HT-29 (cell line): ENCODE measurements at regions not wholly inside any gene's neighbourhood (a gene's known extent, or its start where the extent isn't known, plus 50 kb on each side); places are given as distances from the start of the nearest gene placed in this dataset.

ENCODE experiments used
- DNase-seq: peaks from one replicate; pipeline ENCODE4 v3.0.0-alpha.2; 2015; ENCODE audit warnings: low spot score

- DNase-seq: no peak
These were observed 50.7 kb upstream of the TNFRSF21 start for GRCh38 chr6:47360388-47360787.

DNA sequence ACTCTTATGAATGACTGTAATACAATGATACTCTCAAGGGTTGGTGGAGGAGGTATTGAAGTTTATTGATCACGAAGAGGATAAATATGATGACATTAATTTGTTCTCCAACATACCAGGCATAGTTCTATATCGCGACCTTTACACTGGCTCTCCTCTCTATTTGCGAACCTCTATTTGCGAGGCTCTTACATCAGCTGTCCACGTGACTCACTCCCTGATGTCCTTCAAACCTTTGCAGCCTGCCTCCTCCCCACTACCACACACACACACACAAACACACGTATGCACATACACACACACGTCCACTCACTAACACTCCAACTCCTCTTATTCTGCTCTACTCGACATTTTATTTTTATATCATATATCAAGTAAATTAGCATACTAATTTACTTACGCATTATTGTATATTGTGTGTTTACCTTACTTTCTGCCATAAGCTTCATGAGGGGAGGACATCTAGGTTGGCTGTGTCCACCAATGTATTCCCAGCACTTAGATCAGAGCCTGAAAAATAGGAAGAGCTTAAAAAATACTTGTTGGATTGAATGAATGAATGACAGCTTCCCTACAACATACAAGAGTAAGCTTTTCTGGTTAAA lies 53.3 kb upstream of the TNFRSF21 start:
- DNase-seq: no peak

DNA sequence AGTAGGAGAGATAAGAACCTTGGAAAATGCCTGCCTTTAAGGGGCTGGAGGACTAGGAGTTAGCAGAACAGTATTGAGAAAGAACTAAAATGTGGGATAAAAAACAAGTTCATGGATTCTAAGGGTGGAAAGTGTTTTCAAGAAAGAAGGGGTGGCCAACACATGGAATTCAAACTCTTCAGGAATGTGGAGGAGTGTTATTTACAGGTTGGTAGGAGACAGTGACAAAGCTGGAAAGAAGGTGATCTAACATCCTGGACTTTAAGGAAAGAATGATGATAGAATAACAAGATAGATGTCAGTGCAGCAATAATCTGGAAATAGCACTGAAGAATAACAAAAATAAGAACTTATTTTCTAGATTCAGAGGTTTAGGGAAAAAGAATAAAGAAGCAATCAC lies 54.0 kb upstream of the TNFRSF21 start:
- DNase-seq: no peak

DNA sequence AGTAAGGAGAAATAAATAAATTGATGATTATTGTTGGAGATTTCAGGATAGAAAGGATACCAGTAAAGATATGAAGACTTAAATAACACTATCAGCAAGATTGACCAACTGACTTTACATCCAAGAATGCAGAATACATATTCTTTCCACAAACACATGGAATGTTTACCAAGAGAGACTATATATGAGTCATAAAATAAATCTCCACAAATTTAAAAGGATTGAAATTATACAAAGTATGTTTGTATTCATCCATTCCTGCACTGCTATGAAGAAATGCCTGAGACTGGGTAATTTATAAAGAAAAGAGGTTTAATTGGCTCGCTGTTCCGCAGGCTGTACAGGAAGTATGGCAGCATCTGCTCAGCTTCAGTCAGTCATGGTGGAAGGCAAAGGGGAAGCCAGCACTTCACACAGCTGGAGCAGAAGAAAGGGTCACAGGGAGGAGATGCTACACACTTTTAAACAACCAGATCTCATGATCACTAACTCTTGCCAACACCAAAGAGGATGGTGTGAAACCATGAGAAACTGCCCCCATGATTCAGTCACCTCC lies 56.7 kb upstream of the TNFRSF21 start:
- no peak for DNase-seq

DNA sequence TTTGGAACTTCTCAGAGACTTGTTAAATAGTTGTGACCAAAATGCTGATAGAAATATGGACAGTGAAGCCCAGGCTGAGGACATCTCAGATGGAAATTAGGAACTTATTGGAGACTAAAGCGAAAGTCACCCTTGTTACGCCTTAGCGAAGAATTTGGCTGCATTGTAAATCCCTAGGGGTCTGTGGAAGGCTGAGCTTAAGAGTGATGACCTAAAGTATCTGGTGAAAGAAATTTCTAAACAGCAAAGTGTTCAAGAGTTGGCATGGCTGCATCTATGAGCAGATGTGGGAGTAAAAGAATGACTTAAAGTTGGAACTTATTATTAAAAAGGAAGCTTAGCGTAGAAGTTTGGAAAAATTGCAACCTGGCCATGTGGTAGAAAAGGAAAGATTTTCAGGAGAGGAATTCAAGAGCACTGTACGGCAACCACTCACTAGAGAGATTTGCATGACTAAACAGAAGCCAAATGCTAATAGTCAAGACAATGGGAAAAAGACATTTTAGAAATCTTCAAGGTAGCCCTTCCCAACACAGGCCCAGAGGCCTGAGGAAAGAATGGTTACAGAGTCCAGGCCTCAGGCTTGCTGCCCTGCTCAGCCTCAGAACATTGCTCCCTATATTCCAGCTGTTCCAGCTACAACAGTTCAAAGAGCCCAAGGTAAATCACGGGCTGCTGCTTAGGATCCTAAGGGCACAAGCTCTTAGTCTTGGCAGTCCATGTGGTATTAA lies 61.6 kb upstream of the TNFRSF21 start:
- no peak for DNase-seq

DNA sequence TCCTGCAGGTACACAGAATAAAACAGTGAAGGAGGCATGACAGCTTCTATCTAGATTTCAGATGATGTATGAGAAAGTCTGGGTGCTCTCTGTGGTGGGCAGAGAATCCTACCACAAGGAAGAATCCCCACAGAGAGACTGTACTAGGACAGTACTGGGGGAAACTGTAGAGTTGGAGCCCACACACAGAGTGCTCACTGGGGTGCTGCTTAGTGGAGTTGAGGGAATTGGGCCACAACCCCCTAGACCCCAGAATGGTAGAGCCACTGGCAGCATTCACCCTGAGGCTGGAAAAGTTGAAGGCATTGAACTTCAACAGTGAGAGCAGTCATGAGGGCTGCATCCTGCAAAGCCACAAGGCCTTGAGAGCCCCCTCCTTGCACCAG lies 62.2 kb upstream of the TNFRSF21 start:
- DNase-seq: no peak

GRCh38 chr6:47372318-47372717 lies 62.6 kb upstream of the TNFRSF21 start:
- no peak for DNase-seq

- DNase-seq: no peak
These were observed 65.7 kb upstream of the TNFRSF21 start for GRCh38 chr6:47375426-47375825.

DNA sequence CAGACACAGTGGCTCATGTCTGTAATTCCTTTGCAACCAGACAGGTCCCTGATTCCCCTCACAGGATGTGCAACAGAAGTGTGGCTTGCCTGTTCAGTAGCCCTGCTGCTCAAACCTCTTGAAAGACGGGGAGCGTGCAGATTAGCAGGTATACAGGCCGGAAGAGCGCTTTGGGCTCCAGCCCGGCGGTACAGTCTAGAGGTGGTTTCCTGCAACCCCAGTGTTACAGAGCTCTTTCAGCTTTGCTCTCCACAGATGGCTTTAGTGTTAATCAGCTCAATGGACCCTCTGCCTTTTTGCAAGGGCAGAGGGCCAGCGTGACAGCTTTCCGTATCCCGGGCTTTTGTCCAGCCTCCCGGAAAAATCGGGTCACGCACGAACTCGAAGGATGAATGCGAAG lies 67.2 kb upstream of the TNFRSF21 start:
- no peak for DNase-seq

DNA sequence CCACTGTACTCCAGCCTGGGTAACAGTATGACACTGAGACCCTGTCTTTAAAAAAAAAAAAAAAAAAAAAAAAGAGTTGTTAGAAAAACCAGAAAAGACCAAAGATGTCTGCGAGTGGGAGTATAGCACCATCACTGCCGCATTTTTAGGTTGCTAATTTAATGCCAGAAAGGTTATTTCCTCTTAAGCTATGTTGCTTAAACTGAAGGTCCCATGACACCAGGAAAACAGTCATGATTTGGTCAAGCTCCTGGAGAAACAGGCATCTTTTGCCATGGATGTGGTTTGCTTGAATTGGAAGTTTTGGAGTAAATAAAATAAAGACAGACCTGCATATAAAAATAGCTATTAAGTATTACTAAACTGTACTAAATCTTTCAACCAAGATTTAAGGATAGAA lies 68.3 kb upstream of the TNFRSF21 start:
- no peak for DNase-seq

DNA sequence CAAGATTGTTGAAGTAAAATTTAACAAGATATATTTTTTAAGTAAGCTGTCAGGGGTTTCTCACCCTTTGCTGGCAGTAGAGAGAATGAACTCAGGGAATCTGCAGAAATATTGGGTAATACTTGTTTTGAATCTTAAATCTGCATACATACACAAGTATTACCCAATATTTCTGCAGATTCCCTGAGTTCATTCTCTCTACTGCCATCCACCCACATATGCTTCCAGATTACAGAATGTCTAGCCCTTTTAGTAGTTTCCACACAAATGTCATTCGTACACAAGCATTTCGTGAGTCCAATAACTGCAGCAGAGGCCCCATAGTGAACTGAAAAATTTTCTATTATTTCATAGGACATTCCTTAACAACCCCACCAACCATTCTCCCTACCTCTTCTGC lies 69.6 kb upstream of the TNFRSF21 start:
- DNase-seq: no peak

GRCh38 chr6:47380251-47380650 lies 70.5 kb upstream of the TNFRSF21 start:
- DNase-seq: no peak

- no peak for DNase-seq
These were observed 71.3 kb upstream of the TNFRSF21 start for GRCh38 chr6:47381036-47381435.

GRCh38 chr6:47383360-47383759 lies 73.7 kb upstream of the TNFRSF21 start:
- DNase-seq: no peak

DNA sequence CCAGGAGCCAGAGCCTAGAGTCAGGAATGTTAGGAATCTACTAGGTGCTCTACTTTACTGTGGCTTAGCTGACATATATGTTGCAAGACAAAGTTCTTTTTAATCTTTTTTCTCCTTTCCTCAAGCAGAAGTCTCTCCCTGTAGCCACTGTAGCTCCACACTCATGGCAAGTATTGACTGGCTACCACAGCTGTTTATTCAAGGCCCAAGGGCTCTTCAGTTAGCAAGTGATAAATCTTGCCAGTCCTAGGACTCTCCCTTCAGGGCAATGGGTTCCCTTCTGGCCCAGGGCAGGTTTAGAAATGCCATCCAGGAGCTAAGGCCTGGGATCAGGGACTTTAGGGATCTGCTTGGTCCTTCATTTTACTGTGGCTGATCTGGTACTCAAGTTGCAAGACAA lies 82.0 kb upstream of the TNFRSF21 start:
- no peak for DNase-seq

GRCh38 chr6:47392251-47392650 lies 82.5 kb upstream of the TNFRSF21 start:
- no peak for DNase-seq

GRCh38 chr6:47396401-47397069 lies 81.1 kb upstream of the CD2AP start:
- DNase-seq: no peak

DNA sequence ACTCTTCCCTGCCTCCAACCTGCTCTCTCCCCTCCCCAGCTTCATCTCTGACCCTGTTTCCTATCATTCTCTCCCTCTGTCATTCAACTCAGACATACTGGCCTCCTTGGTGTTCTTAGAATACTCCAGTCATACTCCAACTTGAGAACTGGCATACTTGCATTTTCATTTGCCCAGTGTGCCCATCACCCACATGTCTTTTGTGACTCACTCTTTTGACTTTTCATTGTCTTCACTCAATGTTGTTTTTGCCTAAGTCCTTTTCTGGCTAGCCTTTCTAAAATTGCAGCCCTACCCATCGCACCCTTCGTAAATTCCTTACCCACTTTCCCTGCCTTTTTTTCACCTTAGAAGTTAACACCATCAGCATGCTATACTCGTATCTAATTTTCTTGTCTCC lies 77.0 kb upstream of the CD2AP start:
- no peak for DNase-seq

DNA sequence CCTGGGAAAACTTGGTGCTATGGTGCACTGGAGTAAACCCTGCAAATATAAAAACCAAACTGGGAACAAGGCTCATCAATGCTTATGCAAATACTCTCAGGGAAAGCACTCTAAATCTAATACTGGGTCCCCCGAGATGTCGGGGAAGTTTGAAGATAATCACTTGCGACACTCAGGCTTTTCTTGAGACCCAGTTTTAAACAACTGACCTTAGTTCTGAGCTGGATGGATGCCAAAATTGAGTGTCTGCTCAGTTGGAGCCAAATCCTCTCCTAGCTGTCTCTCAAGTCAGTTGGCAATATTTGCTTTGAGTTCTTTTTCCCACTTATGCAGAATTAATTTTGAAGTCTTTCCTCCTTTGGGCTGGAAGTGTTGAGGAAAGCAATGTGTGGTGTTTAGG lies 75.5 kb upstream of the CD2AP start:
- DNase-seq: peak; percentile 29

DNA sequence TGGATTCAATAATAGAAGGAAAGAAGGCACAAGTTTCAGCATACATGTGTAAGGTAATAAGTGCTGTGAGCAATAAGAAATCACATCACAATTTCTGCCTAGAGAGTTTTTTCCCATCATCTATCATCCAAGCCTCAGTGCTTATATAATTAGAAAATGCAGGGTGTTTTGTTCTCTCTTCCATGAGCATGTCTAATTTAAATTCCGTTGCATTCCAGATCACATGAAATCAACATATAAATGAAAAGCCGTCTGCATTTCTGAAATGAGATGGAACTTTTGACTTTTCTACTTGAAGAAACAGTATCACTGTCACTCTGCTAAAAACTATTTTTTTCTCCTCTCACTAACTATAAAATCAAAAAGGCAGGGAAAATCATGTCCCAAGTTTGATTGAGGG lies 74.5 kb upstream of the CD2AP start:
- no peak for DNase-seq

DNA sequence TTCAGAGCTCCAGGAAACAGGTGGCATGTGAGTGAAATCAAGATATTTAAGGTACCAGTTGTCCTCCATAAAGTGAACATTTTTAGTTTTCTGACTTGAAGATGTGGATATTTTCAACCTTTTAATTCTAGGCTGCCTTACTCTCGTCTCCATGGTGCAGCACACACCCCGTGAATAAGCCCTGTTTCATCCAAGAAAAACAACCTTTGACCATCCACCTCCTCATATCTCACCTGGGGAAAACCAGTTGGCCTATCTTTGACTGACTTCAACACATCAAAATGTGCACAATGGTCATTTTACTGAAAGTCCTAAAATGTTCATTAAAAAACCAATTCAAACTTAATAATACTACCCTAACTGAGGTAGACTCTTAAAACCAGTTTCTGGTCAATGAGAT lies 73.8 kb upstream of the CD2AP start:
- peak; percentile 57 for DNase-seq

DNA sequence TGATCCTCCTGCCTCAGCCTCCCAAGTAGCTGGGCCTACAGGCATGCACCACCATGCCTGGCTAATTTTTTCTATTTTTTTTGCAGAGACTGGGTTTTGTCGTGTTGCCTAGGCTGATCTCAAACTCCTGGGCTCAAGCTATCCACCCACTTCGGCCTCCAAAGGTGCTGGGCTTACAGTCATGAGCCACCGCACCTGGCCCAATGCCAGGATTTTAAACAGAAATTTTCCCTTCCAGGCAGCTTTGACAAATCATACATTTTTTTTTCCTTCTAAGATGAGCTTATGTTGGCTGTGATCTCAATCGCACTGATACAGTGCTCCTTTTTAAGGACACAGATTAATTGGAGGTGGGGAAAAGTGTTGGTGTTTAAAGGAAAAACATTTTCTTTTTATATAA lies 73.2 kb upstream of the CD2AP start:
- DNase-seq: peak; percentile 39

GRCh38 chr6:47405273-47405672 lies 72.3 kb upstream of the CD2AP start:
- peak; percentile 97 for DNase-seq
